ENCODE measurements at regions not wholly inside any gene's neighbourhood (a gene's known extent, or its start where the extent isn't known, plus 50 kb on each side); places are given as distances from the start of the nearest gene placed in this dataset.
"Not testable (repeated sequence)": the region's sequence is repeated elsewhere in the genome, so short reads cannot be mapped to it uniquely, and the experiment has no call there.

DNA sequence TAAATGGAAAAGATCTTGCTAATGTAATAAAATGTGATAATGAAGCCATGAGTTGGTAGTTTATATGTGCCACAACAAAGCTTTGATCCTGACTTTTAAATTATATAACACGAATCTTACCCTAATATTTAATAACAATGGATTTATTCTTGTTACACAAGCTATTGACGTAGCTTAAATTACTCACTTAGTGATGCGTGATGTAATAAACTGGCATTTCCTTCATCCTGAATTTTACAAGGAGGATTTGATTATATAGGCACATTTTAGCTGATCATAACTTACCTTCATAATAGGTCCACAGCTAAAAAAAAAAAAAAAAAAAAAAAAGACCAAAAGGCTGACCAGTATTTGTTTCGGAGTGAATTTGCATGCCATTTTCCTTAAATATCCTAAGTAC lies 76.2 kb upstream of the IVNS1ABP start:
- Histone ChIP-seq H3K79me2 (ENCODE audit: insufficient read depth, low read length) (no peaks in the 10 kb centered on the region), H3K4me1 (ENCODE audit: insufficient read depth, low read length) (no peaks in the 10 kb centered on the region), H3K4me3 (ENCODE audit: low read depth in 1 of 2, low read length in 2 of 2) (no peak overlapping the region), H3K4me2 (ENCODE audit: insufficient read depth, low read length) (no peak overlapping the region), H2AFZ (ENCODE audit: low read depth, low read length) (no peak overlapping the region), H3K9me3 (ENCODE audit: insufficient read depth, low read length, severe bottlenecking) (no peaks in the 10 kb centered on the region), H3K27me3 (ENCODE audit: insufficient read depth, low read length, poor library complexity) (no peaks in the 10 kb centered on the region), H3K9ac (ENCODE audit: low read depth, low read length) (no peak overlapping the region), H3K36me3 (ENCODE audit: insufficient read depth, low read length) (no peaks in the 10 kb centered on the region), H3K27ac (ENCODE audit: low read length) (no peak overlapping the region), H4K20me1 (ENCODE audit: insufficient read depth, low read length) (no peaks in the 10 kb centered on the region)
- ATAC-seq (ENCODE audit: insufficient read depth, low read depth) (no peak), DNase-seq (no peak)
- TF ChIP-seq EZH2 (IDR thresholded peaks at IDR 0.05; ENCODE audit: borderline replicate concordance, low read depth, low read length, severe bottlenecking), result no peak
- TF ChIP-seq, protein P1, sequence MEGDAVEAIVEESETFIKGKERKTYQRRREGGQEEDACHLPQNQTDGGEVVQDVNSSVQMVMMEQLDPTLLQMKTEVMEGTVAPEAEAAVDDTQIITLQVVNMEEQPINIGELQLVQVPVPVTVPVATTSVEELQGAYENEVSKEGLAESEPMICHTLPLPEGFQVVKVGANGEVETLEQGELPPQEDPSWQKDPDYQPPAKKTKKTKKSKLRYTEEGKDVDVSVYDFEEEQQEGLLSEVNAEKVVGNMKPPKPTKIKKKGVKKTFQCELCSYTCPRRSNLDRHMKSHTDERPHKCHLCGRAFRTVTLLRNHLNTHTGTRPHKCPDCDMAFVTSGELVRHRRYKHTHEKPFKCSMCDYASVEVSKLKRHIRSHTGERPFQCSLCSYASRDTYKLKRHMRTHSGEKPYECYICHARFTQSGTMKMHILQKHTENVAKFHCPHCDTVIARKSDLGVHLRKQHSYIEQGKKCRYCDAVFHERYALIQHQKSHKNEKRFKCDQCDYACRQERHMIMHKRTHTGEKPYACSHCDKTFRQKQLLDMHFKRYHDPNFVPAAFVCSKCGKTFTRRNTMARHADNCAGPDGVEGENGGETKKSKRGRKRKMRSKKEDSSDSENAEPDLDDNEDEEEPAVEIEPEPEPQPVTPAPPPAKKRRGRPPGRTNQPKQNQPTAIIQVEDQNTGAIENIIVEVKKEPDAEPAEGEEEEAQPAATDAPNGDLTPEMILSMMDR (IDR thresholded peaks at IDR 0.05; ENCODE audit: borderline replicate concordance, extremely low read depth, low read length, poor library complexity, severe bottlenecking), result no peak

GRCh38 chr1:185388815-185389214 lies 71.8 kb upstream of the IVNS1ABP start:
- ATAC-seq (ENCODE audit: insufficient read depth, low read depth) (no peak), DNase-seq (no peak)
- Histone ChIP-seq H4K20me1 (ENCODE audit: insufficient read depth, low read length) (no peaks in the 10 kb centered on the region), H2AFZ (ENCODE audit: low read depth, low read length) (no peak overlapping the region), H3K9ac (ENCODE audit: low read depth, low read length) (no peak overlapping the region), H3K4me3 (ENCODE audit: low read depth in 1 of 2, low read length in 2 of 2) (no peak overlapping the region), H3K4me2 (ENCODE audit: insufficient read depth, low read length) (no peak overlapping the region), H3K36me3 (ENCODE audit: insufficient read depth, low read length) (no peaks in the 10 kb centered on the region), H3K79me2 (ENCODE audit: insufficient read depth, low read length) (no peaks in the 10 kb centered on the region), H3K4me1 (ENCODE audit: insufficient read depth, low read length) (no peaks in the 10 kb centered on the region), H3K27me3 (ENCODE audit: insufficient read depth, low read length, poor library complexity) (no peaks in the 10 kb centered on the region), H3K27ac (ENCODE audit: low read length) (no peak overlapping the region), H3K9me3 (ENCODE audit: insufficient read depth, low read length, severe bottlenecking) (no peaks in the 10 kb centered on the region)
- no peak for TF ChIP-seq EZH2 (IDR thresholded peaks at IDR 0.05; ENCODE audit: borderline replicate concordance, low read depth, low read length, severe bottlenecking)
- TF ChIP-seq, protein P1 (IDR thresholded peaks at IDR 0.05; ENCODE audit: borderline replicate concordance, extremely low read depth, low read length, poor library complexity, severe bottlenecking), result no peak

- no peak overlapping the region for H3K4me2 ChIP-seq (ENCODE audit: insufficient read depth, low read length)
- H3K79me2 ChIP-seq (ENCODE audit: insufficient read depth, low read length), result no peaks in the 10 kb centered on the region
- H4K20me1 ChIP-seq (ENCODE audit: insufficient read depth, low read length), result no peaks in the 10 kb centered on the region
- no peak overlapping the region for H3K9ac ChIP-seq (ENCODE audit: low read depth, low read length)
- no peaks in the 10 kb centered on the region for H3K9me3 ChIP-seq (ENCODE audit: insufficient read depth, low read length, severe bottlenecking)
- no peak overlapping the region for H3K4me3 ChIP-seq (ENCODE audit: low read depth in 1 of 2, low read length in 2 of 2)
- H3K27ac ChIP-seq (ENCODE audit: low read length), result no peak overlapping the region
- ATAC-seq (ENCODE audit: insufficient read depth, low read depth) (no peak), DNase-seq (no peak)
- no peaks in the 10 kb centered on the region for H3K36me3 ChIP-seq (ENCODE audit: insufficient read depth, low read length)
- TF ChIP-seq, protein P1 (IDR thresholded peaks at IDR 0.05; ENCODE audit: borderline replicate concordance, extremely low read depth, low read length, poor library complexity, severe bottlenecking), result no peak
- no peak for TF ChIP-seq EZH2 (IDR thresholded peaks at IDR 0.05; ENCODE audit: borderline replicate concordance, low read depth, low read length, severe bottlenecking)
- no peaks in the 10 kb centered on the region for H3K27me3 ChIP-seq (ENCODE audit: insufficient read depth, low read length, poor library complexity)
- no peak overlapping the region for H2AFZ ChIP-seq (ENCODE audit: low read depth, low read length)
- H3K4me1 ChIP-seq (ENCODE audit: insufficient read depth, low read length), result no peaks in the 10 kb centered on the region
Observed at GRCh38 chr1:185388346-185388745, 71.3 kb upstream of the IVNS1ABP start.

DNA sequence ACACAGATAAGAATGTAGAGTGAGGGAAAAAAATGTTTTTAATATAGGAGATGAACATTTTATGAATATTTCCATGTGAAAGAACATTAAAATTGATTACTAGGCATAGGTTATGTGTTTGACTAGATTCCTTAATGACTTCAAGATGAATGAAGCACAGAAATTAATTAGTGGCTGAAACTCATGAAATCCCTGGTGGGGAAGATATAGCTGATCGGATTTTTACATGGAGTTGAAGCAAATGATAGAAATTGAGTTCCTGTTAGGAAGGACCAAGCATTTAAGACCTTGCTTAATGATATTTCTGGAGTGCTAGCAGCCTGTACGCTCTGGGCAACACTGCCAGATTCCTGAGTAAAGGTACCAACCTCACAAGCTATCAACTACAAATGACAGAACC lies 68.9 kb upstream of the IVNS1ABP start:
- Histone ChIP-seq H3K9ac (ENCODE audit: low read depth, low read length) (no peak overlapping the region), H4K20me1 (ENCODE audit: insufficient read depth, low read length) (no peaks in the 10 kb centered on the region), H3K27ac (ENCODE audit: low read length) (no peak overlapping the region), H3K4me3 (ENCODE audit: low read depth in 1 of 2, low read length in 2 of 2) (no peak overlapping the region), H2AFZ (ENCODE audit: low read depth, low read length) (no peak overlapping the region), H3K4me1 (ENCODE audit: insufficient read depth, low read length) (no peaks in the 10 kb centered on the region), H3K36me3 (ENCODE audit: insufficient read depth, low read length) (no peaks in the 10 kb centered on the region), H3K27me3 (ENCODE audit: insufficient read depth, low read length, poor library complexity) (no peaks in the 10 kb centered on the region), H3K79me2 (ENCODE audit: insufficient read depth, low read length) (no peaks in the 10 kb centered on the region), H3K4me2 (ENCODE audit: insufficient read depth, low read length) (no peak overlapping the region), H3K9me3 (ENCODE audit: insufficient read depth, low read length, severe bottlenecking) (no peaks in the 10 kb centered on the region)
- no peak for TF ChIP-seq EZH2 (IDR thresholded peaks at IDR 0.05; ENCODE audit: borderline replicate concordance, low read depth, low read length, severe bottlenecking)
- TF ChIP-seq, protein P1 (IDR thresholded peaks at IDR 0.05; ENCODE audit: borderline replicate concordance, extremely low read depth, low read length, poor library complexity, severe bottlenecking), result no peak
- DNase-seq (no peak), ATAC-seq (ENCODE audit: insufficient read depth, low read depth) (no peak)

GRCh38 chr1:185383805-185384204 lies 66.8 kb upstream of the IVNS1ABP start:
- not testable (repeated sequence) for H3K4me2 ChIP-seq (ENCODE audit: insufficient read depth, low read length); H3K4me3 ChIP-seq (ENCODE audit: low read depth in 1 of 2, low read length in 2 of 2); H3K79me2 ChIP-seq (ENCODE audit: insufficient read depth, low read length); ATAC-seq (ENCODE audit: insufficient read depth, low read depth); H3K36me3 ChIP-seq (ENCODE audit: insufficient read depth, low read length); H3K9me3 ChIP-seq (ENCODE audit: insufficient read depth, low read length, severe bottlenecking); DNase-seq; H3K4me1 ChIP-seq (ENCODE audit: insufficient read depth, low read length); H3K9ac ChIP-seq (ENCODE audit: low read depth, low read length); H3K27ac ChIP-seq (ENCODE audit: low read length); H3K27me3 ChIP-seq (ENCODE audit: insufficient read depth, low read length, poor library complexity); H2AFZ ChIP-seq (ENCODE audit: low read depth, low read length); H4K20me1 ChIP-seq (ENCODE audit: insufficient read depth, low read length)
